Ecto neural progenitor cell (in vitro differentiated cells): ENCODE measurements at regions not wholly inside any gene's neighbourhood (a gene's known extent, or its start where the extent isn't known, plus 50 kb on each side); places are given as distances from the start of the nearest gene placed in this dataset.
"Not testable (repeated sequence)": the region's sequence is repeated elsewhere in the genome, so short reads cannot be mapped to it uniquely, and the experiment has no call there.

Experiments
- DNase-seq: peaks from one replicate; pipeline ENCODE4 v3.0.0-alpha.2; 2018; ENCODE audit warnings: low spot score

GRCh38 chrX:122076241-122076640, 1028.8 kb downstream of the GLUD2 start:
- DNase-seq, result no peak

GRCh38 chrX:122078079-122078478, 1030.7 kb downstream of the GLUD2 start:
- no peak for DNase-seq

- DNase-seq, result no peak
Observed at GRCh38 chrX:122087341-122087740, 1039.9 kb downstream of the GLUD2 start.

GRCh38 chrX:122091571-122091970, 1044.2 kb downstream of the GLUD2 start:
- DNase-seq, result no peak

GRCh38 chrX:122092360-122092759, 1045.0 kb downstream of the GLUD2 start:
- DNase-seq, result no peak

GRCh38 chrX:122092978-122093377, 1045.6 kb downstream of the GLUD2 start:
- DNase-seq, result no peak

- DNase-seq, result no peak
Observed at GRCh38 chrX:122094611-122095010, 1047.2 kb downstream of the GLUD2 start.

- DNase-seq, result no peak
Observed at GRCh38 chrX:122113376-122113775, 1066.0 kb downstream of the GLUD2 start.

GRCh38 chrX:122113896-122114295, 1066.5 kb downstream of the GLUD2 start:
- DNase-seq, result no peak

GRCh38 chrX:122115604-122116003, 1068.2 kb downstream of the GLUD2 start:
- DNase-seq, result no peak

GRCh38 chrX:122119361-122119760, 1064.7 kb upstream of the GRIA3 start:
- DNase-seq, result no peak

- DNase-seq, result no peak
Observed at GRCh38 chrX:122122274-122122673, 1061.8 kb upstream of the GRIA3 start.

GRCh38 chrX:122133478-122133877, 1050.6 kb upstream of the GRIA3 start:
- no peak for DNase-seq

GRCh38 chrX:122134291-122134690, 1049.8 kb upstream of the GRIA3 start:
- no peak for DNase-seq

- DNase-seq, result no peak
Observed at GRCh38 chrX:122135070-122135469, 1049.0 kb upstream of the GRIA3 start.

GRCh38 chrX:122140219-122140618, 1043.9 kb upstream of the GRIA3 start:
- not testable (repeated sequence) for DNase-seq

GRCh38 chrX:122154019-122154418, 1030.1 kb upstream of the GRIA3 start:
- no peak for DNase-seq

- DNase-seq, result no peak
Observed at GRCh38 chrX:122168241-122168640, 1015.8 kb upstream of the GRIA3 start.

GRCh38 chrX:122184791-122185190, 999.3 kb upstream of the GRIA3 start:
- no peak for DNase-seq

- no peak for DNase-seq
Observed at GRCh38 chrX:122187069-122187713, 996.9 kb upstream of the GRIA3 start.

- DNase-seq, result no peak
Observed at GRCh38 chrX:122188751-122189150, 995.3 kb upstream of the GRIA3 start.

- DNase-seq, result peak; percentile 45
Observed at GRCh38 chrX:122196343-122196742, 987.7 kb upstream of the GRIA3 start.

- DNase-seq, result no peak
Observed at GRCh38 chrX:122203399-122203798, 980.7 kb upstream of the GRIA3 start.

- DNase-seq, result no peak
Observed at GRCh38 chrX:122218666-122219065, 965.4 kb upstream of the GRIA3 start.

GRCh38 chrX:122219226-122219625, 964.9 kb upstream of the GRIA3 start:
- no peak for DNase-seq
